Upper lobe of left lung (tissue), 6 donors: ENCODE measurements at regions not wholly inside any gene's neighbourhood (a gene's known extent, or its start where the extent isn't known, plus 50 kb on each side); places are given as distances from the start of the nearest gene placed in this dataset.

Experiments
- ATAC-seq, 2 donors: fragments of 200-7000 bp; cut with Tn5 transposase; one replicate each; pipeline ENCODE4 v1.9.1; 2022; ENCODE audit warnings: mild to moderate bottlenecking in 2 of 2, moderate library complexity in 2 of 2; ENCODE audit not compliant: low FRiP score in 2 of 2
- DNase-seq, 2 donors: peaks; one replicate each; pipeline ENCODE4 v3.0.0-alpha.2; 2019 to 2020
- H3K27ac ChIP-seq, 4 donors: fragments of 200-600 bp; sonication (generic); one replicate each; pipeline ENCODE4 v1.5.1; 2016 to 2019
- H3K27me3 ChIP-seq, 4 donors: fragments of 200-600 bp; sonication (generic); one replicate each; pipeline ENCODE4 v1.5.1; 2017 to 2019
- H3K36me3 ChIP-seq, 4 donors: fragments of 200-600 bp; sonication (generic); one replicate each; pipeline ENCODE4 v1.5.1; 2016 to 2019
- H3K4me1 ChIP-seq, 4 donors: fragments of 200-600 bp; sonication (generic); one replicate each; pipeline ENCODE4 v1.5.1; 2018 to 2019
- H3K4me3 ChIP-seq, 4 donors: fragments of 200-600 bp; sonication (generic); one replicate each; pipeline ENCODE4 v1.5.1; 2017 to 2019; ENCODE audit warnings: mild to moderate bottlenecking in 2 of 4, moderate library complexity in 1 of 4
- H3K9me3 ChIP-seq, 4 donors: fragments of 200-600 bp; sonication (generic); one replicate each; pipeline ENCODE4 v1.5.1; 2018 to 2019
- CTCF ChIP-seq, 6 experiments: fragments of 450-650 bp in 4 of 6; fragments of 200-600 bp in 2 of 6; sonication (generic) in 2 of 6; IDR thresholded peaks; one replicate each; pipeline ENCODE4 v1.5.1; 2016 to 2019; ENCODE audit warnings: antibody characterized with exemption in 6 of 6
- EP300 ChIP-seq, 4 donors: sonication (generic); formaldehyde crosslinking; IDR thresholded peaks; one replicate each; pipeline ENCODE4 v1.5.1; 2017; ENCODE audit warnings: antibody characterized with exemption in 4 of 4, control low read depth in 2 of 4
- POLR2A ChIP-seq, 4 donors: fragments of 450-650 bp; IDR thresholded peaks; one replicate each; pipeline ENCODE4 v1.5.1; 2016 to 2017; ENCODE audit warnings: antibody characterized with exemption in 4 of 4, mild to moderate bottlenecking in 2 of 4
- POLR2AphosphoS5 ChIP-seq, 2 donors: sonication (generic); formaldehyde crosslinking; IDR thresholded peaks; one replicate each; pipeline ENCODE4 v1.5.1; 2017; ENCODE audit warnings: antibody characterized with exemption in 2 of 2
- WGBS, 2 donors: methylation state at CpG; one replicate each; pipeline ENCODE4 v1.1.5; 2017 to 2018; 5-methylcytosine and 5-hydroxymethylcytosine counted together
- donor health status: DM: no; HTN: no; CAD: no; lungs with moderate emphysema.
- donor health status: DM: no; HTN: yes; CAD: no; lungs with severe emphysema.

DNA sequence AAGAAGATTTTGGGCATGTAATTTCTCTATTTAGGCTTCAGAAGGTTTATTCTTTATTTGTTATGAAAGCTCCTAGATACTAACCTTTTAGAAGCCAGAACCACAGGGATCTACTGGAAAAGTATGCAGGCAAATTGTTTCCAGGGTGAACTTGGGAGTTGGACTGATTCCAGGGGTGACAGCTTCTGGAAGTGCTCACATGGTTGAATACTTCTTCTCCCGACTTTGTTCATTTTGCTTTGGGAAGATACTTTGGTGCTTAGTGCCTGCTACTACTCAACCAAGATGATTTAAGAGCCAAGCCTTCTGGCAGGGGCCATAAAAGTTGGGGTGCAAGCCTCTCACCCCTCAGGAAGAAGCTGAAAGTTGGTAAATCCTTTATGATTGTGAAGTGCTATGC lies 445.6 kb downstream of the ACTRT1 start:
- TF ChIP-seq EP300 (IDR thresholded peaks at IDR 0.05), result no peak
- no peak for TF ChIP-seq POLR2A (IDR thresholded peaks at IDR 0.05)
- TF ChIP-seq CTCF (IDR thresholded peaks at IDR 0.05), result no peak
- no peak for TF ChIP-seq POLR2AphosphoS5 (IDR thresholded peaks at IDR 0.05)
- no peaks in the 10 kb centered on the region for H3K9me3 ChIP-seq
- H3K36me3 ChIP-seq, result no peaks in the 10 kb centered on the region
- DNase-seq (no peak), ATAC-seq (no peak)
- H3K27ac ChIP-seq, result no peak overlapping the region
- H3K4me3 ChIP-seq, result no peak overlapping the region
- no peaks in the 10 kb centered on the region for H3K4me1 ChIP-seq
- 50 to 62% methylated on average over 1 of the region's 1 CpG for WGBS, 2 donors
- no peaks in the 10 kb centered on the region for H3K27me3 ChIP-seq

DNA sequence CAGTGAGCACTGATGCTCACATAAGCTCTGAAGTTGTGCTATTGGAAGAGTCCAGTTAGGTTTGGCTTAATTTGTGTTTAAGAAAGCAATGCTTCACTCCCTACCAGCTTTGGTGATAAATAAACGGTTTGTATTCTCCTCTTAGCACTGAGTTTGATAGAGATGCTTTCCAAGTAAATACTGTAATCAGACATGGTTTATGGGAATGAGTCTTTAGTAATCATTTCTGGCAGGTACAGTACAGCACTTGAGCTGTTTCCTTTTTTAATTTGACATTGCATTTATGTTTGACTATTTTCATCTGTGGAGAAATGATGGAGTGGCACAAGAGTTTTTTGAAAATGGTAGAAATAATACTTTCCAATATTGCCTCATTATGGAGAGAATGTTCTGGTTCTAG lies 455.3 kb downstream of the ACTRT1 start:
- Histone ChIP-seq H3K27ac (no peak overlapping the region), H3K27me3 (no peaks in the 10 kb centered on the region), H3K4me3 (no peak overlapping the region), H3K9me3 (no peaks in the 10 kb centered on the region), H3K36me3 (no peaks in the 10 kb centered on the region), H3K4me1 (no peaks in the 10 kb centered on the region)
- 50 to 60% methylated on average over 1 of the region's 1 CpG for WGBS, 2 donors
- ATAC-seq (no peak), DNase-seq (no peak)
- TF ChIP-seq CTCF (IDR thresholded peaks at IDR 0.05) (no peak), EP300 (IDR thresholded peaks at IDR 0.05) (no peak), POLR2A (IDR thresholded peaks at IDR 0.05) (no peak), POLR2AphosphoS5 (IDR thresholded peaks at IDR 0.05) (no peak)

DNA sequence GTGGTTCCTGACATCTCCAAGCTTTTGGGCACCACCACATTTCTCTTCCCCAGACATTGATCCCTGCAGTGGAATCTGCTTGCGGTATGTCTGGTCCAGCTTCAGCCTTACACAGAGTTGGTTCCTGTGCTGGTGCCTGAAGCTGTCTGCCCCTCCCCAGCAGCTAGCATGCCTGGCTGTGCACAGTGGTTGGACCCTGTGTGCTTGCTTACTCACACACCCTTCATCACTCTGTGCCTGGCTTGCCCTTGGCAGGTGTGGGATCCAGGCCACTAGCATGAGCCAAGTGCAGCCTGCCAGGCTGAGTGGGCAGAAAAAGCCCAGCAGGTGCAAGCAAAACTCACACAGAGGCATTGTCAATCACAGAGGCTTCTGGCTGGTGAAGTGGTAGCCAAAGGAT lies 473.8 kb downstream of the ACTRT1 start:
- 88% methylated on average over 1 of the region's 1 CpG; no CpG with 5 or more reads in 1 of the 2 donors for WGBS, 2 donors
- Histone ChIP-seq H3K27me3 (no peaks in the 10 kb centered on the region), H3K9me3 (peaks cover 0 to 10% (median 0%) of the 10 kb centered on the region in 4 donors), H3K4me3 (no peak overlapping the region), H3K4me1 (no peaks in the 10 kb centered on the region), H3K27ac (no peak overlapping the region), H3K36me3 (no peaks in the 10 kb centered on the region)
- TF ChIP-seq CTCF (IDR thresholded peaks at IDR 0.05), result no peak
- no peak for TF ChIP-seq POLR2AphosphoS5 (IDR thresholded peaks at IDR 0.05)
- no peak for TF ChIP-seq POLR2A (IDR thresholded peaks at IDR 0.05)
- no peak for TF ChIP-seq EP300 (IDR thresholded peaks at IDR 0.05)
- ATAC-seq, result no peak
- DNase-seq, result peak in 1 of 2 donors; percentile 1

- Histone ChIP-seq H3K4me1 (no peaks in the 10 kb centered on the region), H3K9me3 (peaks cover 0 to 10% (median 0%) of the 10 kb centered on the region in 4 donors), H3K27me3 (no peaks in the 10 kb centered on the region), H3K36me3 (no peaks in the 10 kb centered on the region), H3K27ac (no peak overlapping the region), H3K4me3 (no peak overlapping the region)
- no peak for ATAC-seq
- 81% methylated on average over 6 of the region's 6 CpGs; no CpG with 5 or more reads in 1 of the 2 donors for WGBS, 2 donors
- TF ChIP-seq CTCF (IDR thresholded peaks at IDR 0.05) (no peak), EP300 (IDR thresholded peaks at IDR 0.05) (no peak), POLR2A (IDR thresholded peaks at IDR 0.05) (no peak), POLR2AphosphoS5 (IDR thresholded peaks at IDR 0.05) (no peak)
- DNase-seq, result no peak
Observed at GRCh38 chrX:127577884-127578283, 474.3 kb downstream of the ACTRT1 start.

GRCh38 chrX:127574829-127575228 lies 477.4 kb downstream of the ACTRT1 start:
- TF ChIP-seq EP300 (IDR thresholded peaks at IDR 0.05) (no peak), CTCF (IDR thresholded peaks at IDR 0.05) (no peak), POLR2AphosphoS5 (IDR thresholded peaks at IDR 0.05) (no peak), POLR2A (IDR thresholded peaks at IDR 0.05) (no peak)
- Histone ChIP-seq H3K9me3 (peaks cover 0 to 10% (median 0%) of the 10 kb centered on the region in 4 donors), H3K36me3 (no peaks in the 10 kb centered on the region), H3K27ac (no peak overlapping the region), H3K4me1 (no peaks in the 10 kb centered on the region), H3K4me3 (no peak overlapping the region), H3K27me3 (no peaks in the 10 kb centered on the region)
- 69 to 85% methylated on average over 3 to 7 of the region's 7 CpGs for WGBS, 2 donors
- peak in 1 of 2 donors; percentile 2 for DNase-seq
- ATAC-seq, result no peak
